ENCODE measurements at regions not wholly inside any gene's neighbourhood (a gene's known extent, or its start where the extent isn't known, plus 50 kb on each side); places are given as distances from the start of the nearest gene placed in this dataset.

GRCh38 chr3:191750618-191751017, 289.7 kb downstream of the PYDC2 start:
- FAIRE-seq (no peak), DNase-seq (ENCODE audit: insufficient read length) (no peak)
- no peak for TF ChIP-seq POLR2A (IDR thresholded peaks at IDR 0.05; ENCODE audit: low read depth, low read length)
- no peak for TF ChIP-seq TAF1 (IDR thresholded peaks at IDR 0.05; ENCODE audit: borderline replicate concordance, low read depth, low read length)
- TF ChIP-seq POLR2AphosphoS5 (IDR thresholded peaks at IDR 0.05; ENCODE audit: low read depth, low read length), result no peak

- TF ChIP-seq POLR2A (IDR thresholded peaks at IDR 0.05; ENCODE audit: low read depth, low read length) (no peak), POLR2AphosphoS5 (IDR thresholded peaks at IDR 0.05; ENCODE audit: low read depth, low read length) (no peak), TAF1 (IDR thresholded peaks at IDR 0.05; ENCODE audit: borderline replicate concordance, low read depth, low read length) (no peak)
- DNase-seq (ENCODE audit: insufficient read length) (no peak), FAIRE-seq (no peak)
Measured at GRCh38 chr3:191753196-191753595, 292.2 kb downstream of the PYDC2 start.

- FAIRE-seq (no peak), DNase-seq (ENCODE audit: insufficient read length) (no peak)
Measured at GRCh38 chr3:191761906-191762305, 300.9 kb downstream of the PYDC2 start.

GRCh38 chr3:191762323-191762960, 301.5 kb downstream of the PYDC2 start:
- DNase-seq (ENCODE audit: insufficient read length) (no peak), FAIRE-seq (peak; percentile 63)
- TF ChIP-seq TAF1 (IDR thresholded peaks at IDR 0.05; ENCODE audit: borderline replicate concordance, low read depth, low read length) (no peak), POLR2A (IDR thresholded peaks at IDR 0.05; ENCODE audit: low read depth, low read length) (no peak), POLR2AphosphoS5 (IDR thresholded peaks at IDR 0.05; ENCODE audit: low read depth, low read length) (no peak)

More at GRCh38 chr3:191761906-191762305, 300.9 kb downstream of the PYDC2 start:
- TF ChIP-seq POLR2A (IDR thresholded peaks at IDR 0.05; ENCODE audit: low read depth, low read length), result no peak

- DNase-seq (ENCODE audit: insufficient read length), result no peak
- no peak for FAIRE-seq
- TF ChIP-seq POLR2A (IDR thresholded peaks at IDR 0.05; ENCODE audit: low read depth, low read length), result no peak
- no peak for TF ChIP-seq POLR2AphosphoS5 (IDR thresholded peaks at IDR 0.05; ENCODE audit: low read depth, low read length)
- TF ChIP-seq TAF1 (IDR thresholded peaks at IDR 0.05; ENCODE audit: borderline replicate concordance, low read depth, low read length), result no peak
Measured at GRCh38 chr3:191768421-191768820, 307.5 kb downstream of the PYDC2 start.

- DNase-seq (ENCODE audit: insufficient read length) (no peak), FAIRE-seq (no peak)
- TF ChIP-seq POLR2A (IDR thresholded peaks at IDR 0.05; ENCODE audit: low read depth, low read length) (no peak), POLR2AphosphoS5 (IDR thresholded peaks at IDR 0.05; ENCODE audit: low read depth, low read length) (no peak), TAF1 (IDR thresholded peaks at IDR 0.05; ENCODE audit: borderline replicate concordance, low read depth, low read length) (no peak)
Measured at GRCh38 chr3:191770541-191770940, 309.6 kb downstream of the PYDC2 start.

GRCh38 chr3:191774485-191774884, 313.5 kb downstream of the PYDC2 start:
- no peak for FAIRE-seq
- DNase-seq (ENCODE audit: insufficient read length), result no peak
- no peak for TF ChIP-seq POLR2AphosphoS5 (IDR thresholded peaks at IDR 0.05; ENCODE audit: low read depth, low read length)
- no peak for TF ChIP-seq TAF1 (IDR thresholded peaks at IDR 0.05; ENCODE audit: borderline replicate concordance, low read depth, low read length)

- DNase-seq (ENCODE audit: insufficient read length), result no peak
- no peak for FAIRE-seq
- TF ChIP-seq POLR2AphosphoS5 (IDR thresholded peaks at IDR 0.05; ENCODE audit: low read depth, low read length), result no peak
- no peak for TF ChIP-seq TAF1 (IDR thresholded peaks at IDR 0.05; ENCODE audit: borderline replicate concordance, low read depth, low read length)
- no peak for TF ChIP-seq POLR2A (IDR thresholded peaks at IDR 0.05; ENCODE audit: low read depth, low read length)
Measured at GRCh38 chr3:191775451-191776233, 314.7 kb downstream of the PYDC2 start.

GRCh38 chr3:191781044-191781443, 320.1 kb downstream of the PYDC2 start:
- TF ChIP-seq TAF1 (IDR thresholded peaks at IDR 0.05; ENCODE audit: borderline replicate concordance, low read depth, low read length), result no peak
- no peak for TF ChIP-seq POLR2AphosphoS5 (IDR thresholded peaks at IDR 0.05; ENCODE audit: low read depth, low read length)
- DNase-seq (ENCODE audit: insufficient read length), result no peak
- no peak for FAIRE-seq

GRCh38 chr3:191783024-191783423, 322.1 kb downstream of the PYDC2 start:
- no peak for DNase-seq (ENCODE audit: insufficient read length)
- no peak for TF ChIP-seq POLR2AphosphoS5 (IDR thresholded peaks at IDR 0.05; ENCODE audit: low read depth, low read length)
- TF ChIP-seq TAF1 (IDR thresholded peaks at IDR 0.05; ENCODE audit: borderline replicate concordance, low read depth, low read length), result no peak
- TF ChIP-seq POLR2A (IDR thresholded peaks at IDR 0.05; ENCODE audit: low read depth, low read length), result no peak
- FAIRE-seq, result no peak

- TF ChIP-seq POLR2AphosphoS5 (IDR thresholded peaks at IDR 0.05; ENCODE audit: low read depth, low read length) (no peak), POLR2A (IDR thresholded peaks at IDR 0.05; ENCODE audit: low read depth, low read length) (no peak), TAF1 (IDR thresholded peaks at IDR 0.05; ENCODE audit: borderline replicate concordance, low read depth, low read length) (no peak)
- FAIRE-seq (no peak), DNase-seq (ENCODE audit: insufficient read length) (no peak)
Measured at GRCh38 chr3:191790934-191791333, 330.0 kb downstream of the PYDC2 start.

GRCh38 chr3:191792580-191792979, 331.6 kb downstream of the PYDC2 start:
- DNase-seq (ENCODE audit: insufficient read length) (no peak), FAIRE-seq (no peak)
- TF ChIP-seq POLR2A (IDR thresholded peaks at IDR 0.05; ENCODE audit: low read depth, low read length) (no peak), POLR2AphosphoS5 (IDR thresholded peaks at IDR 0.05; ENCODE audit: low read depth, low read length) (no peak), TAF1 (IDR thresholded peaks at IDR 0.05; ENCODE audit: borderline replicate concordance, low read depth, low read length) (no peak)

All from GM12892 (cell line).